ENCODE measurements at regions not wholly inside any gene's neighbourhood (a gene's known extent, or its start where the extent isn't known, plus 50 kb on each side); places are given as distances from the start of the nearest gene placed in this dataset.

DNA sequence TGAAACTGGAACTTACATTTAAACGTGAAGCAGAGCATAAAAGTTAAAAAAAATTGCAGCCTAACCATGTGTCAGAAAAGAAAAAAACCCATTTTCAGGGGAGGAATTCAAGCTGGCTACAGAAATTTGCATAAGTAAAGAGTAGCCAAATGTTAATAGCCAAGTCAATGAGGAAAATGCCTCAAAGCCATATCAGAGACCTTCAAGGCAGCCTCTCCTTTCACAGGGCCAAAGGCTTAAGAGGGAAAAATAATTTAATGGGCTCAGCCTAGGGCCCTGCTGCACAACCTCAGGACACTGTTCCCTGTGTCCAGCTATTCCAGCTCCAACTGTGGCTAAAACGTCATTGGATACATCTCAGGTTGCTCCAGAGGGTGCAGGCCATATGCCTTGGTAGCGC lies 749.5 kb downstream of the FLRT2 start:
- Mint-ChIP-seq H3K36me3 (ENCODE audit: low read depth) (no peaks in the 10 kb centered on the region), H3K4me3 (no peak overlapping the region), H3K27ac (no peak overlapping the region), H3K9me3 (peaks cover 7% of the 10 kb centered on the region), H3K4me1 (ENCODE audit: low read depth) (no peaks in the 10 kb centered on the region), H3K27me3 (no peaks in the 10 kb centered on the region)
- ATAC-seq (ENCODE audit: poor library complexity) (no peak), DNase-seq (no peak)
- TF ChIP-seq, protein P1, sequence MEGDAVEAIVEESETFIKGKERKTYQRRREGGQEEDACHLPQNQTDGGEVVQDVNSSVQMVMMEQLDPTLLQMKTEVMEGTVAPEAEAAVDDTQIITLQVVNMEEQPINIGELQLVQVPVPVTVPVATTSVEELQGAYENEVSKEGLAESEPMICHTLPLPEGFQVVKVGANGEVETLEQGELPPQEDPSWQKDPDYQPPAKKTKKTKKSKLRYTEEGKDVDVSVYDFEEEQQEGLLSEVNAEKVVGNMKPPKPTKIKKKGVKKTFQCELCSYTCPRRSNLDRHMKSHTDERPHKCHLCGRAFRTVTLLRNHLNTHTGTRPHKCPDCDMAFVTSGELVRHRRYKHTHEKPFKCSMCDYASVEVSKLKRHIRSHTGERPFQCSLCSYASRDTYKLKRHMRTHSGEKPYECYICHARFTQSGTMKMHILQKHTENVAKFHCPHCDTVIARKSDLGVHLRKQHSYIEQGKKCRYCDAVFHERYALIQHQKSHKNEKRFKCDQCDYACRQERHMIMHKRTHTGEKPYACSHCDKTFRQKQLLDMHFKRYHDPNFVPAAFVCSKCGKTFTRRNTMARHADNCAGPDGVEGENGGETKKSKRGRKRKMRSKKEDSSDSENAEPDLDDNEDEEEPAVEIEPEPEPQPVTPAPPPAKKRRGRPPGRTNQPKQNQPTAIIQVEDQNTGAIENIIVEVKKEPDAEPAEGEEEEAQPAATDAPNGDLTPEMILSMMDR (IDR thresholded peaks at IDR 0.05), result no peak
- no peaks in the 10 kb centered on the region for H3K9me3 ChIP-seq (ENCODE audit: control insufficient read depth in 1 of 2, insufficient read depth in 1 of 2, low read length in 2 of 2)
- H3K27ac ChIP-seq (ENCODE audit: low read depth in 1 of 2, low read length in 2 of 2), result no peak overlapping the region
- no peak overlapping the region for H3K4me3 ChIP-seq (ENCODE audit: low read length)
- no peaks in the 10 kb centered on the region for H3K4me1 ChIP-seq (ENCODE audit: insufficient read depth, low read length)
- H3K36me3 ChIP-seq (ENCODE audit: insufficient read depth, low read length), result no peaks in the 10 kb centered on the region
- no peaks in the 10 kb centered on the region for H3K27me3 ChIP-seq (ENCODE audit: control insufficient read depth in 1 of 2, insufficient read depth in 2 of 2, low read length in 2 of 2)
- ChIA-PET CTCF (no interaction called here), POLR2A (no interaction called here)
- intact Hi-C loops (cut with DNase I, micrococcal nuclease), result no loop called here

DNA sequence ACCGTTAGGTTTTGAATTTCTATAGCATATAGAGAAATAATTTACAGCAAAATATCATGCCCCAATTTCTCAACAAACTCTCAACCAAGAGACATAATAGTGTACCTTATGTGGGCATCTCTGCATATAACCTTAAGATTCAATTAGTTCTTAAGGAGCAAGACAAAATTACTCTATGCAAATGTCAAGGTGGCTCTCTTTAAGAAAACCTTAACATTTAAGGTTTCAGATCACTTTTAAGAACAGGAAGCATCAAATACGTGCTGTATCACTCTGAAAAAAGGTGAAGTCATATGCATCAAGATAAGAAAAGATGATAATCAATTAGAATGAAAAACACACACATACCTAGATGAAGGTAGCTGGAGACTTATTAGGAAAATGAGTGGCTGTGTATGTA lies 728.0 kb downstream of the FLRT2 start:
- Histone ChIP-seq H3K27ac (ENCODE audit: low read depth in 1 of 2, low read length in 2 of 2) (no peak overlapping the region), H3K36me3 (ENCODE audit: insufficient read depth, low read length) (no peaks in the 10 kb centered on the region), H3K4me3 (ENCODE audit: low read length) (no peak overlapping the region), H3K4me1 (ENCODE audit: insufficient read depth, low read length) (no peaks in the 10 kb centered on the region), H3K9me3 (ENCODE audit: control insufficient read depth in 1 of 2, insufficient read depth in 1 of 2, low read length in 2 of 2) (peaks cover 0 to 4% of the 10 kb centered on the region in 2 experiments), H3K27me3 (ENCODE audit: control insufficient read depth in 1 of 2, insufficient read depth in 2 of 2, low read length in 2 of 2) (no peaks in the 10 kb centered on the region)
- ATAC-seq (ENCODE audit: poor library complexity) (no peak), DNase-seq (no peak)
- intact Hi-C loops (cut with DNase I, micrococcal nuclease), result no loop called here
- no peaks in the 10 kb centered on the region for H3K36me3 Mint-ChIP-seq (ENCODE audit: low read depth)
- POLR2A ChIA-PET, result no interaction called here
- no peaks in the 10 kb centered on the region for H3K9me3 Mint-ChIP-seq
- no peaks in the 10 kb centered on the region for H3K4me1 Mint-ChIP-seq (ENCODE audit: low read depth)
- no peak overlapping the region for H3K4me3 Mint-ChIP-seq
- no peaks in the 10 kb centered on the region for H3K27me3 Mint-ChIP-seq
- CTCF ChIA-PET, result no interaction called here
- H3K27ac Mint-ChIP-seq, result no peak overlapping the region
- TF ChIP-seq, protein P1 (IDR thresholded peaks at IDR 0.05), result no peak

DNA sequence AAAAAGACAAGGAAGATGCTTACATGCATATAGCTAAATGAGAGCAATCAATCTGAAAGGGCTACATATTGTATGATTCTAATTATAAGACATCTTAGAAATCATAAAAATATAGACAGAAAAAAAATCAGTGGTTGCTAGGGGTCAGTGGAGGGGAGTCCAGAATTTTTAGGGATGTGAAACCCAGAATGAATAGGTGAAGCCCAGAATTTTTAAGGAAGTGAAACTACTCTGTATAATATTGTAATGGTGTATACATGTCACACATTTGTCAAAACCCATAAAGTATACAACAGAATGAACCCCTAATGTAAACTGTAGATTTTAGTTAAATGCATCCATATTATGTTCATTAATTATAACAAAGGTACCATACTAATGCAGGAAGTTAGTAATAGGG lies 713.2 kb downstream of the FLRT2 start:
- Mint-ChIP-seq H3K27ac (no peak overlapping the region), H3K9me3 (peaks cover 2% of the 10 kb centered on the region), H3K4me1 (ENCODE audit: low read depth) (no peaks in the 10 kb centered on the region), H3K4me3 (no peak overlapping the region), H3K27me3 (no peaks in the 10 kb centered on the region), H3K36me3 (ENCODE audit: low read depth) (no peaks in the 10 kb centered on the region)
- H3K27ac ChIP-seq (ENCODE audit: low read depth in 1 of 2, low read length in 2 of 2), result no peak overlapping the region
- H3K36me3 ChIP-seq (ENCODE audit: insufficient read depth, low read length), result no peaks in the 10 kb centered on the region
- intact Hi-C loops (cut with DNase I, micrococcal nuclease), result no loop called here
- no peaks in the 10 kb centered on the region for H3K27me3 ChIP-seq (ENCODE audit: control insufficient read depth in 1 of 2, insufficient read depth in 2 of 2, low read length in 2 of 2)
- H3K4me3 ChIP-seq (ENCODE audit: low read length), result no peak overlapping the region
- ChIA-PET CTCF (no interaction called here), POLR2A (no interaction called here)
- TF ChIP-seq, protein P1 (IDR thresholded peaks at IDR 0.05), result no peak
- ATAC-seq (ENCODE audit: poor library complexity) (no peak), DNase-seq (peak in 1 of 14 experiments; percentile 7)
- H3K4me1 ChIP-seq (ENCODE audit: insufficient read depth, low read length), result no peaks in the 10 kb centered on the region
- peaks cover 0 to 5% of the 10 kb centered on the region in 2 experiments for H3K9me3 ChIP-seq (ENCODE audit: control insufficient read depth in 1 of 2, insufficient read depth in 1 of 2, low read length in 2 of 2)
